ENCODE measurements at regions not wholly inside any gene's neighbourhood (a gene's known extent, or its start where the extent isn't known, plus 50 kb on each side); places are given as distances from the start of the nearest gene placed in this dataset.
"Not testable (repeated sequence)": the region's sequence is repeated elsewhere in the genome, so short reads cannot be mapped to it uniquely, and the experiment has no call there.

- not testable (repeated sequence) for DNase-seq (ENCODE audit: low spot score)
Observed at GRCh38 chr10:11403646-11404045, 207.8 kb downstream of the USP6NL start.

GRCh38 chr10:11403116-11403515 is 208.3 kb downstream of the USP6NL start:
- DNase-seq (ENCODE audit: low spot score) = no peak

GRCh38 chr10:11402392-11402791 is 209.1 kb downstream of the USP6NL start:
- DNase-seq (ENCODE audit: low spot score) = no peak

- DNase-seq (ENCODE audit: low spot score) = peak; percentile 42
Observed at GRCh38 chr10:11401264-11402235, 209.9 kb downstream of the USP6NL start.

GRCh38 chr10:11397980-11398580 is 213.4 kb downstream of the USP6NL start:
- DNase-seq (ENCODE audit: low spot score) = peak; percentile 63

GRCh38 chr10:11397077-11397965 is 214.1 kb downstream of the USP6NL start:
- DNase-seq (ENCODE audit: low spot score) = no peak

GRCh38 chr10:11396311-11396955 is 215.0 kb downstream of the USP6NL start:
- no peak for DNase-seq (ENCODE audit: low spot score)

GRCh38 chr10:11395581-11396310 is 215.7 kb downstream of the USP6NL start:
- no peak for DNase-seq (ENCODE audit: low spot score)

GRCh38 chr10:11395161-11395560 is 216.3 kb downstream of the USP6NL start:
- DNase-seq (ENCODE audit: low spot score) = no peak

GRCh38 chr10:11393858-11394257 is 217.6 kb downstream of the USP6NL start:
- peak; percentile 31 for DNase-seq (ENCODE audit: low spot score)

GRCh38 chr10:11392776-11393175 is 218.7 kb downstream of the USP6NL start:
- DNase-seq (ENCODE audit: low spot score) = no peak

- DNase-seq (ENCODE audit: low spot score) = no peak
Observed at GRCh38 chr10:11388996-11389395, 222.5 kb downstream of the USP6NL start.

GRCh38 chr10:11387551-11388222 is 223.8 kb downstream of the USP6NL start:
- no peak for DNase-seq (ENCODE audit: low spot score)

GRCh38 chr10:11387044-11387443 is 224.4 kb downstream of the USP6NL start:
- no peak for DNase-seq (ENCODE audit: low spot score)
